HG03565 (cell line): ENCODE measurements at regions not wholly inside any gene's neighbourhood (a gene's known extent, or its start where the extent isn't known, plus 50 kb on each side); places are given as distances from the start of the nearest gene placed in this dataset.
"Not testable (repeated sequence)": the region's sequence is repeated elsewhere in the genome, so short reads cannot be mapped to it uniquely, and the experiment has no call there.

Source experiments
- ATAC-seq: cut with Tn5 transposase; IDR thresholded peaks from one replicate; pipeline ENCODE4 v1.9.1; 2021; ENCODE audit warnings: mild to moderate bottlenecking, moderate library complexity; ENCODE audit not compliant: unreplicated experiment

- ATAC-seq, result no peak
Observed at GRCh38 chr1:189751311-189751710, 726.4 kb downstream of the BRINP3 start.

- ATAC-seq, result no peak
Observed at GRCh38 chr1:189752461-189752995, 725.1 kb downstream of the BRINP3 start.

- ATAC-seq, result not testable (repeated sequence)
Observed at GRCh38 chr1:189755100-189755499, 722.6 kb downstream of the BRINP3 start.

GRCh38 chr1:189764391-189765320, 713.0 kb downstream of the BRINP3 start:
- no peak for ATAC-seq

GRCh38 chr1:189769448-189769847, 708.2 kb downstream of the BRINP3 start:
- ATAC-seq, result no peak

GRCh38 chr1:189774721-189775287, 702.9 kb downstream of the BRINP3 start:
- no peak for ATAC-seq

- ATAC-seq, result no peak
Observed at GRCh38 chr1:189775343-189775742, 702.3 kb downstream of the BRINP3 start.

- ATAC-seq, result no peak
Observed at GRCh38 chr1:189779034-189779433, 698.6 kb downstream of the BRINP3 start.

- ATAC-seq, result no peak
Observed at GRCh38 chr1:189782295-189782694, 695.4 kb downstream of the BRINP3 start.

GRCh38 chr1:189783456-189783855, 694.2 kb downstream of the BRINP3 start:
- ATAC-seq, result no peak

- ATAC-seq, result no peak
Observed at GRCh38 chr1:189786761-189787160, 690.9 kb downstream of the BRINP3 start.

GRCh38 chr1:189787201-189787600, 690.5 kb downstream of the BRINP3 start:
- ATAC-seq, result no peak

- ATAC-seq, result no peak
Observed at GRCh38 chr1:189790335-189790734, 687.3 kb downstream of the BRINP3 start.

- ATAC-seq, result no peak
Observed at GRCh38 chr1:189803364-189803763, 674.3 kb downstream of the BRINP3 start.

GRCh38 chr1:189804352-189804751, 673.3 kb downstream of the BRINP3 start:
- ATAC-seq, result no peak

GRCh38 chr1:189805735-189806134, 671.9 kb downstream of the BRINP3 start:
- no peak for ATAC-seq

GRCh38 chr1:189810639-189811038, 667.0 kb downstream of the BRINP3 start:
- not testable (repeated sequence) for ATAC-seq

- no peak for ATAC-seq
Observed at GRCh38 chr1:189811960-189812359, 665.7 kb downstream of the BRINP3 start.

GRCh38 chr1:189816558-189816957, 661.1 kb downstream of the BRINP3 start:
- no peak for ATAC-seq

GRCh38 chr1:189819751-189820150, 657.9 kb downstream of the BRINP3 start:
- no peak for ATAC-seq

GRCh38 chr1:189821833-189822232, 655.8 kb downstream of the BRINP3 start:
- no peak for ATAC-seq

- ATAC-seq, result no peak
Observed at GRCh38 chr1:189834813-189835212, 642.9 kb downstream of the BRINP3 start.
